ENCODE measurements at regions not wholly inside any gene's neighbourhood (a gene's known extent, or its start where the extent isn't known, plus 50 kb on each side); places are given as distances from the start of the nearest gene placed in this dataset.

GRCh38 chr15:60275624-60276023, 122.2 kb downstream of the ANXA2 start:
- Histone ChIP-seq H3K4me1 (ENCODE audit: insufficient read depth, low read length, poor library complexity, severe bottlenecking) (no peaks in the 10 kb centered on the region), H4K20me1 (ENCODE audit: insufficient read depth, low read length, poor library complexity, severe bottlenecking) (no peaks in the 10 kb centered on the region), H3K9me2 (replicated peaks; ENCODE audit: low read depth, low read length) (no peaks in the 10 kb centered on the region), H3K9me3 (ENCODE audit: insufficient read depth, low read depth, low read length) (peaks cover 6% of the 10 kb centered on the region; the same call in 1 of the 2 replicates), H3K4me2 (ENCODE audit: low read depth, low read length, poor library complexity, severe bottlenecking) (no peak overlapping the region), H3K9ac (ENCODE audit: low read depth, low read length, poor library complexity, severe bottlenecking) (no peak overlapping the region), H3K27me3 (ENCODE audit: insufficient read depth, low read length, poor library complexity, severe bottlenecking) (no peaks in the 10 kb centered on the region), H3K36me3 (ENCODE audit: insufficient read depth, low read length) (no peaks in the 10 kb centered on the region), H3K4me3 (ENCODE audit: low read length, poor library complexity, severe bottlenecking) (no peak overlapping the region), H3F3A (ENCODE audit: low read depth) (no peaks in the 10 kb centered on the region), H3K79me2 (ENCODE audit: insufficient read depth, low read length) (no peaks in the 10 kb centered on the region), H2AFZ (ENCODE audit: low read length) (no peak overlapping the region)
- no peak for TF ChIP-seq EZH2phosphoT487 (IDR thresholded peaks at IDR 0.05; ENCODE audit: borderline replicate concordance)
- TF ChIP-seq, protein P1, sequence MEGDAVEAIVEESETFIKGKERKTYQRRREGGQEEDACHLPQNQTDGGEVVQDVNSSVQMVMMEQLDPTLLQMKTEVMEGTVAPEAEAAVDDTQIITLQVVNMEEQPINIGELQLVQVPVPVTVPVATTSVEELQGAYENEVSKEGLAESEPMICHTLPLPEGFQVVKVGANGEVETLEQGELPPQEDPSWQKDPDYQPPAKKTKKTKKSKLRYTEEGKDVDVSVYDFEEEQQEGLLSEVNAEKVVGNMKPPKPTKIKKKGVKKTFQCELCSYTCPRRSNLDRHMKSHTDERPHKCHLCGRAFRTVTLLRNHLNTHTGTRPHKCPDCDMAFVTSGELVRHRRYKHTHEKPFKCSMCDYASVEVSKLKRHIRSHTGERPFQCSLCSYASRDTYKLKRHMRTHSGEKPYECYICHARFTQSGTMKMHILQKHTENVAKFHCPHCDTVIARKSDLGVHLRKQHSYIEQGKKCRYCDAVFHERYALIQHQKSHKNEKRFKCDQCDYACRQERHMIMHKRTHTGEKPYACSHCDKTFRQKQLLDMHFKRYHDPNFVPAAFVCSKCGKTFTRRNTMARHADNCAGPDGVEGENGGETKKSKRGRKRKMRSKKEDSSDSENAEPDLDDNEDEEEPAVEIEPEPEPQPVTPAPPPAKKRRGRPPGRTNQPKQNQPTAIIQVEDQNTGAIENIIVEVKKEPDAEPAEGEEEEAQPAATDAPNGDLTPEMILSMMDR (conservative IDR thresholded peaks at IDR 0.05; ENCODE audit: low read length), result no peak

DNA sequence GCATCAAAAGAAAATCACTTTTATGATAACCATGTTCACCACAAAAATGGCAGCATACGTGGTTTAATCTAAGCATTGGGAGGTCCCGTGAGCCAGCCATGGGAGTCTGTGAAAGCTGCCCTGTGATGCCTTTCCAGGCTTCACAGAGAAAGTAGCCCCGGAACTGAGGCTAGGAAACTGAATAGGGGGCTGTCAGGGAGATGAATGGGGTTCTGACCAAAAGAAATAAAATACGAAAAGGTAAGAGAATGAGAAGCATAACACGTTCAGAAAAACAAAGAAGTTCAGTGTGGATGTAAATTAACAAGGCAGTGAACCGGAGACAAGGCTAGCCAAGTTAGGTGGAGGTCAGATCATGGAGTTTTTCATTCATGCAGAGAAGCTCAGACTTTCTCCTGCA, 118.9 kb downstream of the ANXA2 start:
- H3F3A ChIP-seq (ENCODE audit: low read depth), result no peaks in the 10 kb centered on the region
- H3K4me2 ChIP-seq (ENCODE audit: low read depth, low read length, poor library complexity, severe bottlenecking), result no peak overlapping the region
- H3K36me3 ChIP-seq (ENCODE audit: insufficient read depth, low read length), result no peaks in the 10 kb centered on the region
- no peak for TF ChIP-seq EZH2phosphoT487 (IDR thresholded peaks at IDR 0.05; ENCODE audit: borderline replicate concordance)
- TF ChIP-seq, protein P1 (conservative IDR thresholded peaks at IDR 0.05; ENCODE audit: low read length), result no peak
- no peaks in the 10 kb centered on the region for H3K4me1 ChIP-seq (ENCODE audit: insufficient read depth, low read length, poor library complexity, severe bottlenecking)
- H3K4me3 ChIP-seq (ENCODE audit: low read length, poor library complexity, severe bottlenecking), result no peak overlapping the region
- peaks cover 6% of the 10 kb centered on the region; the same call in 1 of the 2 replicates for H3K9me3 ChIP-seq (ENCODE audit: insufficient read depth, low read depth, low read length)
- H4K20me1 ChIP-seq (ENCODE audit: insufficient read depth, low read length, poor library complexity, severe bottlenecking), result no peaks in the 10 kb centered on the region
- no peaks in the 10 kb centered on the region for H3K79me2 ChIP-seq (ENCODE audit: insufficient read depth, low read length)
- no peaks in the 10 kb centered on the region for H3K9me2 ChIP-seq (replicated peaks; ENCODE audit: low read depth, low read length)
- no peaks in the 10 kb centered on the region for H3K27me3 ChIP-seq (ENCODE audit: insufficient read depth, low read length, poor library complexity, severe bottlenecking)
- no peak overlapping the region for H3K9ac ChIP-seq (ENCODE audit: low read depth, low read length, poor library complexity, severe bottlenecking)
- H2AFZ ChIP-seq (ENCODE audit: low read length), result no peak overlapping the region

- Histone ChIP-seq H2AFZ (ENCODE audit: low read length) (no peak overlapping the region), H3K27me3 (ENCODE audit: insufficient read depth, low read length, poor library complexity, severe bottlenecking) (no peaks in the 10 kb centered on the region), H3K36me3 (ENCODE audit: insufficient read depth, low read length) (no peaks in the 10 kb centered on the region), H3K9me2 (replicated peaks; ENCODE audit: low read depth, low read length) (no peaks in the 10 kb centered on the region), H3K4me3 (ENCODE audit: low read length, poor library complexity, severe bottlenecking) (no peak overlapping the region), H3F3A (ENCODE audit: low read depth) (no peaks in the 10 kb centered on the region), H3K9me3 (ENCODE audit: insufficient read depth, low read depth, low read length) (peaks cover 6% of the 10 kb centered on the region; the same call in 1 of the 2 replicates), H3K79me2 (ENCODE audit: insufficient read depth, low read length) (no peaks in the 10 kb centered on the region), H3K9ac (ENCODE audit: low read depth, low read length, poor library complexity, severe bottlenecking) (no peak overlapping the region), H4K20me1 (ENCODE audit: insufficient read depth, low read length, poor library complexity, severe bottlenecking) (no peaks in the 10 kb centered on the region), H3K4me2 (ENCODE audit: low read depth, low read length, poor library complexity, severe bottlenecking) (no peak overlapping the region), H3K4me1 (ENCODE audit: insufficient read depth, low read length, poor library complexity, severe bottlenecking) (no peaks in the 10 kb centered on the region)
- no peak for TF ChIP-seq EZH2phosphoT487 (IDR thresholded peaks at IDR 0.05; ENCODE audit: borderline replicate concordance)
- TF ChIP-seq, protein P1 (conservative IDR thresholded peaks at IDR 0.05; ENCODE audit: low read length), result no peak
These were observed 117.5 kb downstream of the ANXA2 start for GRCh38 chr15:60280259-60280658.

Data from Loucy (cell line).